Common myeloid progenitor, CD34-positive (primary cell): ENCODE measurements at regions not wholly inside any gene's neighbourhood (a gene's known extent, or its start where the extent isn't known, plus 50 kb on each side); places are given as distances from the start of the nearest gene placed in this dataset.
"Not testable (repeated sequence)": the region's sequence is repeated elsewhere in the genome, so short reads cannot be mapped to it uniquely, and the experiment has no call there.

Experiments
- CTCF ChIA-PET: fragments of 350-600 bp; sonication (Branson Sonifier 250); formaldehyde crosslinking; loops from one replicate; lab custom pipeline; 2021; ENCODE audit warnings: antibody characterized with exemption; lab: Charles Lee
- POLR2A ChIA-PET: fragments of 350-600 bp; sonication (Branson Sonifier 250); formaldehyde crosslinking; loops from one replicate; lab custom pipeline; 2021; ENCODE audit warnings: antibody characterized with exemption; lab: Charles Lee
- DNase-seq, 3 donors: peaks; one replicate each; pipeline versions ENCODE4 v3.0.0 to v3.0.0-alpha.2; 2013
- H3K27ac ChIP-seq, 2 experiments: 1 replicate in 1 of 2; 2 replicates in 1 of 2; pipeline ENCODE4 v1.7.0; 2013; ENCODE audit warnings: inconsistent platforms in 2 of 2, low read length in 2 of 2, mild to moderate bottlenecking in 2 of 2, low read depth in 1 of 2, moderate library complexity in 1 of 2; ENCODE audit not compliant: severe bottlenecking in 2 of 2, insufficient read depth in 1 of 2, poor library complexity in 1 of 2
- H3K27me3 ChIP-seq, 5 experiments: replicated peaks in 2 of 5; 1 replicate in 3 of 5; 2 replicates in 2 of 5; pipeline versions ENCODE4 v1.6.1 to v1.7.0; 2013; ENCODE audit warnings: low read length in 4 of 5, mild to moderate bottlenecking in 2 of 5, moderate library complexity in 2 of 5, inconsistent platforms in 1 of 5; ENCODE audit not compliant: insufficient read depth in 5 of 5, control insufficient read depth in 4 of 5
- H3K36me3 ChIP-seq, 4 experiments: 1 replicate in 2 of 4; 2 replicates in 2 of 4; pipeline versions ENCODE4 v1.6.1 to v1.7.0; 2013; ENCODE audit warnings: low read length in 3 of 4, control low read depth in 1 of 4, mild to moderate bottlenecking in 1 of 4; ENCODE audit not compliant: control insufficient read depth in 4 of 4, insufficient read depth in 4 of 4
- H3K4me1 ChIP-seq, 4 experiments: 1 replicate in 3 of 4; 2 replicates in 1 of 4; pipeline versions ENCODE4 v1.6.1 to v1.7.1; 2013; ENCODE audit warnings: low read length in 3 of 4, mild to moderate bottlenecking in 3 of 4, control low read depth in 1 of 4, inconsistent platforms in 1 of 4, moderate library complexity in 1 of 4; ENCODE audit not compliant: control insufficient read depth in 4 of 4, insufficient read depth in 4 of 4; ENCODE audit errors: control extremely low read depth in 1 of 4
- H3K4me3 ChIP-seq, 7 experiments: 1 replicate in 4 of 7; 2 replicates in 3 of 7; pipeline versions ENCODE4 v1.5.1 to v1.7.0; 2013; ENCODE audit warnings: mild to moderate bottlenecking in 7 of 7, low read length in 6 of 7, moderate library complexity in 6 of 7, inconsistent platforms in 2 of 7, low read depth in 2 of 7, control low read depth in 1 of 7; ENCODE audit not compliant: insufficient read depth in 4 of 7, control insufficient read depth in 1 of 7; ENCODE audit errors: extremely low read depth in 1 of 7
- H3K9me3 ChIP-seq, 5 experiments: 1 replicate in 4 of 5; 2 replicates in 1 of 5; pipeline versions ENCODE4 v1.6.1 to v1.7.1; 2013; ENCODE audit warnings: low read length in 4 of 5, mild to moderate bottlenecking in 2 of 5, inconsistent platforms in 1 of 5, low read depth in 1 of 5, moderate library complexity in 1 of 5; ENCODE audit not compliant: control insufficient read depth in 4 of 5, insufficient read depth in 2 of 5; ENCODE audit errors: control extremely low read depth in 1 of 5
- WGBS: methylation state at CpG from one replicate; pipeline ENCODE4 v1.1.5; 2013; ENCODE audit not compliant: insufficient coverage; 5-methylcytosine and 5-hydroxymethylcytosine counted together

GRCh38 chr14:25322784-25323183, 272.8 kb upstream of the STXBP6 start:
- Histone ChIP-seq H3K27me3 (no peaks in the 10 kb centered on the region), H3K4me3 (no peak overlapping the region), H3K36me3 (no peaks in the 10 kb centered on the region), H3K9me3 (peaks cover 0 to 3% (median 0%) of the 10 kb centered on the region in 5 experiments), H3K27ac (no peak overlapping the region), H3K4me1 (no peaks in the 10 kb centered on the region)
- ChIA-PET CTCF (no interaction called here), POLR2A (no interaction called here)
- no peak for DNase-seq
- 83% methylated on average over 1 of the region's 1 CpG for WGBS

GRCh38 chr14:25316007-25316406, 266.1 kb upstream of the STXBP6 start:
- H3K36me3 ChIP-seq, H3K27ac ChIP-seq, H3K27me3 ChIP-seq, H3K9me3 ChIP-seq, DNase-seq, H3K4me1 ChIP-seq, POLR2A ChIA-PET, H3K4me3 ChIP-seq, CTCF ChIA-PET: not testable (repeated sequence)
- WGBS = no CpG with 5 or more reads among the region's 6 CpGs

- Histone ChIP-seq H3K27ac (no peak overlapping the region), H3K9me3 (no peaks in the 10 kb centered on the region), H3K27me3 (peaks cover 0 to 2% (median 0%) of the 10 kb centered on the region in 5 experiments), H3K36me3 (no peaks in the 10 kb centered on the region), H3K4me3 (no peak overlapping the region), H3K4me1 (no peaks in the 10 kb centered on the region)
- no CpG with 5 or more reads among the region's 3 CpGs for WGBS
- DNase-seq = no peak
- ChIA-PET POLR2A (no interaction called here), CTCF (no interaction called here)
Observed at GRCh38 chr14:25308244-25308643, 258.3 kb upstream of the STXBP6 start.

GRCh38 chr14:25303934-25304333, 254.0 kb upstream of the STXBP6 start:
- ChIA-PET POLR2A (no interaction called here), CTCF (no interaction called here)
- Histone ChIP-seq H3K27ac (no peak overlapping the region), H3K9me3 (no peaks in the 10 kb centered on the region), H3K27me3 (no peaks in the 10 kb centered on the region), H3K4me3 (no peak overlapping the region), H3K36me3 (no peaks in the 10 kb centered on the region), H3K4me1 (no peaks in the 10 kb centered on the region)
- no peak for DNase-seq
- WGBS = 80% methylated on average over 1 of the region's 2 CpGs

- no peaks in the 10 kb centered on the region for H3K27me3 ChIP-seq
Observed at GRCh38 chr14:25298238-25298637, 248.3 kb upstream of the STXBP6 start.

GRCh38 chr14:25290154-25290553, 240.2 kb upstream of the STXBP6 start:
- POLR2A ChIA-PET, H3K9me3 ChIP-seq, H3K4me1 ChIP-seq, CTCF ChIA-PET, H3K36me3 ChIP-seq, H3K27me3 ChIP-seq, H3K27ac ChIP-seq, DNase-seq, H3K4me3 ChIP-seq: not testable (repeated sequence)
- no CpG with 5 or more reads among the region's 1 CpG for WGBS

More at GRCh38 chr14:25298238-25298637, 248.3 kb upstream of the STXBP6 start:
- H3K27ac ChIP-seq = no peak overlapping the region
- H3K9me3 ChIP-seq = no peaks in the 10 kb centered on the region
- ChIA-PET CTCF (no interaction called here), POLR2A (no interaction called here)
- no peak for DNase-seq
- no peaks in the 10 kb centered on the region for H3K36me3 ChIP-seq
- H3K4me1 ChIP-seq = no peaks in the 10 kb centered on the region
- no peak overlapping the region for H3K4me3 ChIP-seq

- DNase-seq = no peak
- WGBS = no CpG with 5 or more reads among the region's 2 CpGs
- H3K4me3 ChIP-seq = no peak overlapping the region
- no peaks in the 10 kb centered on the region for H3K4me1 ChIP-seq
- H3K9me3 ChIP-seq = no peaks in the 10 kb centered on the region
- H3K36me3 ChIP-seq = no peaks in the 10 kb centered on the region
- ChIA-PET POLR2A (no interaction called here), CTCF (interaction anchor here (1.2 kb wide), 1 partner anchor 10 kb away, joined by 3 read pairs; no protein-coding TSS in a partner anchor)
- no peak overlapping the region for H3K27ac ChIP-seq
- peaks cover 0 to 2% (median 0%) of the 10 kb centered on the region in 5 experiments for H3K27me3 ChIP-seq
Observed at GRCh38 chr14:25274529-25274928, 224.6 kb upstream of the STXBP6 start.
